ENCODE measurements at regions not wholly inside any gene's neighbourhood (a gene's known extent, or its start where the extent isn't known, plus 50 kb on each side); places are given as distances from the start of the nearest gene placed in this dataset.
"Not testable (repeated sequence)": the region's sequence is repeated elsewhere in the genome, so short reads cannot be mapped to it uniquely, and the experiment has no call there.

DNA sequence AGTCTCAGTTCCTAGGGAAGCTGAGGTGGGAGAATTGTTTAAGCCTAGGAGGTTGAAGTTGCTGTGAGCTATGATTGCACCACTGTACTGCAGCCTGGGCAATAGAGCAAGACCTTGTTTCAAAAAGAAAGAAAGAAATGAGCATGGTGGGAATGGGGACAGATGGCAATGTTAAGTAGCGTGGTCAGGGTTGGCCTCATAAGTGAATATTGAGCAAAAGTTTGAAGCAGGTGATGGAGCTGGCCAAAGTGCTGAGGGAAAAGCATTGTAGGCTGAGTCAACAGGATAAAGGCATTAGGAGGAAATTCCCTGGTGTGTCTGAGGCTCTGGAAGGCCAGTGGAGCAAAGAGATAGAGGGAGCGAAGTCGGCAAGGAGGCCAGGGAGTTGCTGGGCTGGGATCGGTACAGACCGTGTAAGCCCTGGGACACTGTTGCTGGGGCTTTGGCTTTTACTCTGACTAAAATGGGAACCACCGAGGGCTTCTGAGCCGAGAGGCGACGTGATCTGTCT is 151.0 kb downstream of the RALA start:
- TF ChIP-seq, protein P1, sequence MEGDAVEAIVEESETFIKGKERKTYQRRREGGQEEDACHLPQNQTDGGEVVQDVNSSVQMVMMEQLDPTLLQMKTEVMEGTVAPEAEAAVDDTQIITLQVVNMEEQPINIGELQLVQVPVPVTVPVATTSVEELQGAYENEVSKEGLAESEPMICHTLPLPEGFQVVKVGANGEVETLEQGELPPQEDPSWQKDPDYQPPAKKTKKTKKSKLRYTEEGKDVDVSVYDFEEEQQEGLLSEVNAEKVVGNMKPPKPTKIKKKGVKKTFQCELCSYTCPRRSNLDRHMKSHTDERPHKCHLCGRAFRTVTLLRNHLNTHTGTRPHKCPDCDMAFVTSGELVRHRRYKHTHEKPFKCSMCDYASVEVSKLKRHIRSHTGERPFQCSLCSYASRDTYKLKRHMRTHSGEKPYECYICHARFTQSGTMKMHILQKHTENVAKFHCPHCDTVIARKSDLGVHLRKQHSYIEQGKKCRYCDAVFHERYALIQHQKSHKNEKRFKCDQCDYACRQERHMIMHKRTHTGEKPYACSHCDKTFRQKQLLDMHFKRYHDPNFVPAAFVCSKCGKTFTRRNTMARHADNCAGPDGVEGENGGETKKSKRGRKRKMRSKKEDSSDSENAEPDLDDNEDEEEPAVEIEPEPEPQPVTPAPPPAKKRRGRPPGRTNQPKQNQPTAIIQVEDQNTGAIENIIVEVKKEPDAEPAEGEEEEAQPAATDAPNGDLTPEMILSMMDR (IDR thresholded peaks at IDR 0.05 in 2 of 3, conservative IDR thresholded peaks at IDR 0.05 in 1 of 3; ENCODE audit: borderline replicate concordance in 1 of 3, insufficient read depth in 1 of 3, low read depth in 2 of 3, low read length in 2 of 3) = not testable (repeated sequence)
- TF ChIP-seq POLR2AphosphoS5 (IDR thresholded peaks at IDR 0.05; ENCODE audit: low read depth, low read length); JUND (IDR thresholded peaks at IDR 0.05); EZH2 (IDR thresholded peaks at IDR 0.05); RAD21 (IDR thresholded peaks at IDR 0.05; ENCODE audit: low read depth); EZH2phosphoT487 (IDR thresholded peaks at IDR 0.05; ENCODE audit: borderline replicate concordance): not testable (repeated sequence)
- TF ChIP-seq, protein P2, sequence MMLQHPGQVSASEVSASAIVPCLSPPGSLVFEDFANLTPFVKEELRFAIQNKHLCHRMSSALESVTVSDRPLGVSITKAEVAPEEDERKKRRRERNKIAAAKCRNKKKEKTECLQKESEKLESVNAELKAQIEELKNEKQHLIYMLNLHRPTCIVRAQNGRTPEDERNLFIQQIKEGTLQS (IDR thresholded peaks at IDR 0.05) = not testable (repeated sequence)
